GM12891 (cell line): ENCODE measurements at regions not wholly inside any gene's neighbourhood (a gene's known extent, or its start where the extent isn't known, plus 50 kb on each side); places are given as distances from the start of the nearest gene placed in this dataset.
A peak's percentile ranks its signal among the peaks of the same experiment; 100 is the strongest.

Experiments
- DNase-seq: peaks from one replicate; pipeline ENCODE4 v3.0.0; 2011; ENCODE audit warnings: low spot score; ENCODE audit not compliant: insufficient read length
- FAIRE-seq: peaks from 2 replicates; lab custom pipeline; 2011; peaks lifted over from hg19 to GRCh38; lab: Jason Lieb, UNC
- PAX5 ChIP-seq: IDR thresholded peaks from 2 replicates; pipeline ENCODE4 v1.6.1; 2011; ENCODE audit warnings: low read length, moderate library complexity, mild to moderate bottlenecking; ENCODE audit not compliant: insufficient read depth, severe bottlenecking
- POLR2A ChIP-seq: IDR thresholded peaks from 2 replicates; pipeline ENCODE4 v1.6.1; 2011; ENCODE audit warnings: low read depth, low read length, control low read depth
- POLR2AphosphoS5 ChIP-seq: IDR thresholded peaks from 2 replicates; pipeline ENCODE4 v1.6.1; 2011; ENCODE audit warnings: low read depth, low read length, control low read depth
- POU2F2 ChIP-seq: IDR thresholded peaks from 2 replicates; pipeline ENCODE4 v1.6.1; 2011; ENCODE audit warnings: low read depth, mild to moderate bottlenecking, control low read depth, low read length, moderate library complexity
- SPI1 ChIP-seq: IDR thresholded peaks from 2 replicates; pipeline ENCODE4 v1.6.1; 2011; ENCODE audit warnings: low read depth, low read length, control low read depth
- TAF1 ChIP-seq: IDR thresholded peaks from 2 replicates; pipeline ENCODE4 v1.6.1; 2011; ENCODE audit warnings: low read depth, low read length, control low read depth

DNA sequence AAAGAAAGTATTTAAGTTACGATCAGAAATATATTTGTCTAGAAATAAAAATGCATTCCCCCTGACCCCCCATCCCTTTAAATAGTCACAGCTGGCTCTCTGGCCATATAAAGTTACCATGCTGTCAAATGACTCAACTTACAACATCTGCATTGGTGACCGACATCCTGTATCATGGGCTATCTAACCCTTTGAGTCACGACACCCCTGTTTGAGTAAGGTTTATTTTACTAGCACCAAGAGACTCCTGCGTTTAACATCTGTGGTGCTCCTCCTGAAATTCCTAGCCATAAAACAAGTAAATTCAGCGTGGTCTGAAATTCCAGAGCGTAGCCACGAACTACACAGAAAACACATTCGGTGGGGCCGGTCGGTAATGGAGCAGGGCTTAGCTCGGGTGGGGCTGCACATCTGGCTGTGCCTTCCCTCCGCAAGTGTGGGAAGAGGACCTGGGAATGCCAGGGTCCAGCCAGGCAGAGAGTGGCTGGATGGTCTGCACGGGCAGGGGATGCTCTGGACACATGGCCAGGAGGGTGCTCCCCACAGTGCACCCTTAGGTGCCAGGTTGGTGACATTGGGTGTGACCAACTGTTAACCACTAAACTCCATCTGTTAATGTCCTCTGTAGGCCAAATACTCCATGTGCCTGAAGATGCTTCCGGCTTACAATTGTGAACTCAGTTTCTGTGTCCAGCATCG lies 53.0 kb upstream of the CLDN14 start:
- TF ChIP-seq TAF1 (no peak), POLR2AphosphoS5 (no peak), POLR2A (no peak), PAX5 (no peak)
- DNase-seq (no peak), FAIRE-seq (peak; percentile 58)

DNA sequence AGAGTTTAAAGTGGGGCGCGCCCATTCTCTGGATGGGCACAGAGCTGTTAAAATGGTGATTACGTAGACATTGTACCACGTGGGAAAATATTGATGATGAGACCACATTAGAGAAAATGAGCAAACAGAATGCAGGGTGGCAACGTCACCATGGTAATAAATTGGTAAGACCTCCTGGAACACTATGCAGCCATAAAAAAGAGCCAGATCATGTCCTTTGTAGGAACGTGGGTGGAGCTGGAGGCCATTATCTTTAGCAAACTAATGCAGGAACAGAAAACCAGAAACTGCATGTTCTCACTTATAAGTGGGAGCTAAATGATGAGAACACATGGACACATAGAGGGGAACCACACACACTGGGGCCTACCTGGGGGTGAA lies 53.5 kb upstream of the CLDN14 start:
- no peak for FAIRE-seq
- no peak for DNase-seq
- TF ChIP-seq POLR2A (no peak), SPI1 (no peak), TAF1 (no peak), POU2F2 (no peak), PAX5 (no peak), POLR2AphosphoS5 (no peak)

DNA sequence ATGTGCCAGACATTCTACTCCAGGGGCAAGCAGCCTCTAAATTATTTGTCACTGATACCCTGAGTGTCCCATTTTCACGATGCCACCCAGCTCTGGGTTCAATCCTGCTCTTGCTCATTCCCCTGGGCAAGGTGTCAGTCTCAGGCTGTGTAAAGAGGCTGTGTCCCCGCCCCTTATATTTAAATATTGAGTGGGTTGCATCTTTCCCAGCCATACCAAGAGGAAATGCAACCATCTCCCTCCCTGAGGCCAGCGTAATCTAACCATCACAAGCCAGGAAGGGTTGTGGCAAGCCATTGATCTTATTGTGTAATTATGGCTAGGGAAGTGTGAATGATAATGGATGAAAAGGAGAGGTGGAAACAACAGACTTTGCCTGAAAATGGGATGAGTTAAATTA lies 54.7 kb upstream of the CLDN14 start:
- TF ChIP-seq SPI1 (peak; percentile 32; the same call in 1 of the 2 replicates), PAX5 (no peak), POLR2AphosphoS5 (0 out of 2 replicates have a peak, but pooled peaks have one; percentile 41)
- FAIRE-seq (peak; percentile 54), DNase-seq (no peak)

DNA sequence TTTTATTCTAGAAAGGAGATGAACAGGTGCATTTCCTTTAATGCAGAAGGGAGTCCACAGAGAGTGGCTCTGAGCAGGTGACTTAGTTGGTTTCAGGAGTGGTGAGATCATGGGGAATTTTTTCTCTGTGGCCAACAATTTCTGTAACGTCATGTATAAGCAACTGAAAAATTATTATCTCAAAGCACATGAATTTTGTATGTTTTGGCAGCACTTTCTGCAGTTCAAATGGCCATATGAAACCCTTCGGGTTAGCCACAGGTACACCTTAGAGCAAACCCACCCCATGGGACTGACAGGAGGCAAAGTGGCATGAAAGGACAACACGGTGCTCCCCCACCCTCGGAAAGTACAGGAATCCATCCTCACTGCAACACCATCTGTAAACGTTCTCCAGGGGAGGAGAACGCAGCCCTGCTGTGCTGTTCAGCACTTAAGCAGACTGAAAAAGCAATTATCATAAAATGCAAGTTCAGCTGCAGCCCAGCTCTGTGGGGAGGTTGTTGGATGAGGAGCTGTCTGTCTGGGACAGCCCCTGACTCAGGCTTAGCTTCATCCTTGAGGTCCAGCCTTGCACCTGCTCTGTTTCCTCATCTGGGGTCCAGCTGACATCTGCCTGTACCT lies 55.8 kb upstream of the CLDN14 start:
- DNase-seq, result peak; percentile 23
- FAIRE-seq, result peak; percentile 87
- no peak for TF ChIP-seq PAX5
- TF ChIP-seq SPI1, result 0 out of 2 replicates have a peak, but pooled peaks have one; percentile 13
- TF ChIP-seq POU2F2, result peak; percentile 27; the same call in 1 of the 2 replicates
- TF ChIP-seq POLR2A, result peak; percentile 77
- TF ChIP-seq TAF1, result peak; percentile 58
- TF ChIP-seq POLR2AphosphoS5, result peak; percentile 79

DNA sequence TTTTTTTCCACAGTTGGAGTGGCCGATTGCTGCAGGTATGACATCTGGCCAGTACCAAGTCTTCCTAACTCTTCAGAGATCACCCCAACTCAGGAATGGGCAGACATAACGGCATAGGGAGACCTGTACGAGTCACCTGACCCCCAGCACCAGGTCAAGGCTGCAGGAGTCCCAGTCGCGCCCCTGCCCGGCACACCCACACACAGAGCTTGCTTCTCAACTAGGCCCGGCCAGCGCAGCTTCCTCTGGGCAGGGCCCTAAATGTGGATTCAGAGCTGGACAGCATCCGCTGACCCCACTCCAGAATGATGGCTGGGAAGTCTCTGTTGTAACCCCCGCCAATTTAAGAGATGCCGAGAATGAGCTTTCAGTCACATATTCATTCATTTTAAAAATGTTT lies 58.8 kb upstream of the CLDN14 start:
- DNase-seq, result no peak
- no peak for FAIRE-seq
- TF ChIP-seq POLR2A (no peak), POLR2AphosphoS5 (no peak), PAX5 (no peak), SPI1 (no peak), TAF1 (no peak), POU2F2 (no peak)

DNA sequence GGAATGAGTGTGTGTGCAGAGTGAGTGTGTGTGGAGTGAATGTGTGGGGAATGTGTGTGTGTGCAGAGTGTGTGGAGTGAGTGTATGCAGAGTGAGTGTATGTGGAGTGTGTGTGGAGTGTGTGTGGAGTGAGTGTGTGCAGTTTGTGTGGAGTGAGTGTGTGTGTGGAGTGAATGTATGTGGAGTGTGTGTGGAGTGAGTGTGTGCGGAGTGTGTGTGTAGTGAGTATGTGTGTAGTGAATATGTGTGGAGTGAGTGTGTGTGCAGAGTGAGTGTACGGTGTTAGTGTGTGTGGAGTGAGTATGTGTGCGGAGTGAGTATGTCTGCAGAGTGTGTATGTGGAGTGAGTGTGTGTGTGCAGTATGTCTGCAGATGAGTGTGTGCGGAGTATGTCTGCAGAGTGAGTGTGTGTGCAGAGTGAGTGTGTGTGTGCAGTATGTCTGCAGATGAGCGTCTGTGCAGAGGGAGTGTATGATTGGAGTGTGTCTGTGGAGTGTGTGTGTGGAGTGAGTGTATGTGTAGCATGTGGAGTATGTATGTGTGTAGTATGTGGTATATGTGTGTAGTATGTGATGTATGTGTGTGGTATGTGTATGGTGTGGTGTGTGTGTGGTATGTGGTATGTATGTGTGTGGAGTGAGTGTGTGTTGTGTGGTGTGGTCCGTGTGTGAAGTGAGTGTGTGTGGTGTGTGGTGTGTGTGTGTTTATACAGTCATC lies 59.7 kb upstream of the CLDN14 start:
- TF ChIP-seq PAX5, result no peak
- 0 out of 2 replicates have a peak, but pooled peaks have one; percentile 22 for TF ChIP-seq POU2F2
- no peak for DNase-seq
- peak; percentile 91 for FAIRE-seq

DNA sequence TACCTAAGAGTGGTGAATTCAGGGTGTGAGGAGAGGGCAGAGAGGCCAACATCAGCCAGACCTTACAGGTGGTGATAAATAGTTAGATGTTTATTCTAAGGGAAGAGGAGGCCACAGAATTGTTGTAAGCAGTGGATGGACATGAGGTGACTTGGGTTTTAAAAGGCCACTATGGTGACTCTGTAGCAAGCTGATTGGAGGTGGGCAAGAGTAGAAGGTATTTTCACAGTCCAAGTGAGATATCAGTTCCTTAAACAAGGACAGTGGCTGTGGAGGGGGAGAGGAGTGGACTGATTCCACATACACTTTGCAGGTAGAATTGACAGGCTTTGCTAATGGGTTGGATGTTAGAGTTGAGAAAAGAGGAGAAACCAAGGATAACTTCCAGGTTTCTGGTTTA lies 60.8 kb upstream of the CLDN14 start:
- no peak for DNase-seq
- TF ChIP-seq POLR2AphosphoS5, result peak; percentile 74; the same call in 1 of the 2 replicates
- TF ChIP-seq TAF1, result peak; percentile 8; the same call in 1 of the 2 replicates
- peak; percentile 51; the same call in 1 of the 2 replicates for TF ChIP-seq SPI1
- TF ChIP-seq POLR2A, result peak; percentile 77
- TF ChIP-seq PAX5, result no peak
- no peak for TF ChIP-seq POU2F2
- FAIRE-seq, result peak; percentile 48

DNA sequence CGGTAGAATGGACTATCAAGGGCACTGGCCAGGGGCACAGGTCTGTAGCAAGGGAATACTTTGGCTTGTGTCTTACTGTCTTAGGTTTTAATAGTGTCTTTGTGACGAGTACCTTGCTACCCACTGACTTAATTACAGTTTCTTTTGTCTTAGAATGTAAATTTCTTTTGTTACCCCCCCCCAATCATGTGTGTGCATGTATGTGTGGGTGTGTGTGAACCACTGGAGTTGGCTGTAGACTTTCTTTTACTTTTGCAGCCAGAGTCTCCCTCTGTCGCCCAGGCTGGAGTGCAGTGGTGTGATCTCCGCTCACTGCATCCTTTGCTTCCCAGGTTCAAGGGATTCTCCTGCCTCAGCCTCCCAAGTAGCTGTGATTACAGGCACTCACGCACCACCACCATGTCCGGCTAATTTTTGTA lies 61.8 kb upstream of the CLDN14 start:
- DNase-seq (no peak), FAIRE-seq (peak; percentile 57)
- TF ChIP-seq TAF1 (peak; percentile 39; the same call in 1 of the 2 replicates), PAX5 (no peak), SPI1 (no peak), POLR2A (peak; percentile 66), POU2F2 (0 out of 2 replicates have a peak, but pooled peaks have one; percentile 11), POLR2AphosphoS5 (peak; percentile 82)

DNA sequence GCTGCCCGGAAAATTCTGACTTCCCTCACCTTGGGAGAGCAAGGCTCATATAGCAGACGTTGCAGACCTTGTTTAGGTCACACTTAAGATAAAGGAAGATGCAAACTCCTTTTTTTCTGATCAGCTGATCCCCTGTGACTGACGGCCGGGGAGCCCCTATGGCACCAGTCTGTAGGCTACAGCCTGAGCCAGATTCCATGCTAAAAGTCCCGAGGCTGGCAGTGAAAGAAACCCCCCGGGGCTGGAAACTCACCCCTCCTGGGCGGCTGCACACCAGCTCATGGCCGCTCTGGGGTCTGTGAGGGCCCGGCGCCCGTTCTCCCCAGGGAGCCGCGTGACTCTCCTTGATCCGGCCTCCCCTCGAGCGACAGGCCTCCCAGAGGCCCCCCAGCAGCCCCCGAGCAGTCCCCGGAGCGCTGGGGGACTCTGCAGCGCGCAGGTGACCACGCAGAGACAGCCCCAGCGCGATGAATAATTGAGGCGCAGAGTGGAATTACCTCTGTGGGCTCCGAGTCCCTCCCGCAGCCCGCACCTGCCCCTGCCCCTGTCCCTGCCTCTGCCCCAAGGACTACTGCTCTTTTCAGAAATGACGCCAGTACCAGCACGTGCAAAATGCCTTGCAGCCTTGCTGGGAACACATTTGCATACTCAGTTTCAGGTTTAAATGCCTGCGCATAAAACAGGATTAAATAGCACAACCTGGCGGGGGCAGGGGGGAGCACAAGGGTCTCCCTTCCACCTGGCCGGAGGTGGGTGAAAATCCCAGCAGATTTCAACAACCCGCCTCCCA lies 62.6 kb upstream of the CLDN14 start:
- DNase-seq (peak; percentile 57), FAIRE-seq (peak; percentile 91)
- TF ChIP-seq PAX5 (no peak), POLR2AphosphoS5 (peak; percentile 82), SPI1 (no peak), POLR2A (peak; percentile 75), TAF1 (peak; percentile 87), POU2F2 (peak; percentile 99)
